Endothelial cell of umbilical vein (primary cell): ENCODE measurements at regions not wholly inside any gene's neighbourhood (a gene's known extent, or its start where the extent isn't known, plus 50 kb on each side); places are given as distances from the start of the nearest gene placed in this dataset.

Experiments used
- BruUV-seq: library from RNA; stranded (reverse); fragments of 400-500 nt; replicated peaks from 2 replicates; lab custom pipeline; 2021; lab: Mats Ljungman, UMichigan
- CTCF ChIA-PET: fragments of 300-600, 350-600 bp; sonication (Branson Sonifier 250); formaldehyde crosslinking; loops from one replicate; lab custom pipeline; 2021; ENCODE audit warnings: antibody characterized with exemption, inconsistent platforms; lab: Charles Lee
- POLR2A ChIA-PET: fragments of 300-600, 350-600 bp; sonication (Branson Sonifier 250); formaldehyde crosslinking; loops from one replicate; lab custom pipeline; 2021; ENCODE audit warnings: antibody characterized with exemption, inconsistent platforms; lab: Charles Lee
- DNase-seq: peaks from one replicate; pipeline ENCODE4 v3.0.0-alpha.2; 2011; ENCODE audit warnings: low read depth, low spot score
- FAIRE-seq: peaks from 2 replicates; lab custom pipeline; 2011; peaks lifted over from hg19 to GRCh38; lab: Jason Lieb, UNC
- H2AFZ ChIP-seq: 2 replicates; pipeline ENCODE4 v1.6.0; 2012; ENCODE audit warnings: low read depth, low read length, control low read depth, inconsistent platforms
- H3K27ac ChIP-seq: 2 replicates; pipeline ENCODE4 v1.5.1; 2011; ENCODE audit warnings: low read depth, mild to moderate bottlenecking, control low read depth, low read length, moderate library complexity; ENCODE audit not compliant: insufficient read depth
- H3K27me3 ChIP-seq, 2 experiments: 2 replicates each; pipeline versions ENCODE4 v1.6.0 to v1.6.1; 2011; ENCODE audit warnings: low read length in 2 of 2, mixed read lengths in 1 of 2; ENCODE audit not compliant: control insufficient read depth in 2 of 2, insufficient read depth in 2 of 2
- H3K36me3 ChIP-seq, 2 experiments: 2 replicates in 1 of 2; 3 replicates in 1 of 2; pipeline ENCODE4 v1.5.1; 2011; ENCODE audit warnings: low read length in 2 of 2, mild to moderate bottlenecking in 1 of 2, moderate library complexity in 1 of 2; ENCODE audit not compliant: control insufficient read depth in 2 of 2, insufficient read depth in 2 of 2; ENCODE audit errors: extremely low read depth in 1 of 2
- H3K4me1 ChIP-seq: 3 replicates; pipeline ENCODE4 v1.5.1; 2011; ENCODE audit warnings: mild to moderate bottlenecking, low read length; ENCODE audit not compliant: control insufficient read depth, insufficient read depth; ENCODE audit errors: extremely low read depth
- H3K4me2 ChIP-seq: 2 replicates; pipeline ENCODE4 v1.6.1; 2011; ENCODE audit warnings: low read length, control low read depth, mixed read lengths; ENCODE audit not compliant: insufficient read depth
- H3K4me3 ChIP-seq, 3 experiments: fragments of 200-600 bp in 1 of 3; sonication (generic), shearing (Covaris generic) in 1 of 3; replicated peaks in 1 of 3; 2 replicates each; pipeline ENCODE4 v1.5.1; 2011 to 2016; ENCODE audit warnings: control low read depth in 3 of 3, low read length in 3 of 3, mild to moderate bottlenecking in 2 of 3, inconsistent platforms in 1 of 3, low read depth in 1 of 3, moderate library complexity in 1 of 3; ENCODE audit not compliant: insufficient read depth in 1 of 3
- H3K79me2 ChIP-seq: 2 replicates; pipeline ENCODE4 v1.6.0; 2012; ENCODE audit warnings: low read length, inconsistent platforms; ENCODE audit not compliant: control insufficient read depth, insufficient read depth
- H3K9ac ChIP-seq: replicated peaks from 2 replicates; pipeline ENCODE3; 2011; ENCODE audit warnings: low read length, control low read depth; ENCODE audit not compliant: insufficient read depth; ENCODE audit errors: extremely low read depth
- H3K9me1 ChIP-seq: replicated peaks from 3 replicates; pipeline ENCODE4 v1.6.0; 2011; ENCODE audit warnings: mild to moderate bottlenecking, low read length; ENCODE audit not compliant: control insufficient read depth, insufficient read depth; ENCODE audit errors: extremely low read depth
- H3K9me3 ChIP-seq: replicated peaks from 2 replicates; pipeline ENCODE4 v1.5.1; 2012; ENCODE audit warnings: low read length, inconsistent platforms; ENCODE audit not compliant: control insufficient read depth, insufficient read depth
- H4K20me1 ChIP-seq: replicated peaks from 2 replicates; pipeline ENCODE3; 2011; ENCODE audit warnings: mild to moderate bottlenecking, low read length; ENCODE audit not compliant: control insufficient read depth, insufficient read depth; ENCODE audit errors: extremely low read depth
- FOS ChIP-seq: IDR thresholded peaks from 2 replicates; pipeline ENCODE4 v1.6.1; 2011; ENCODE audit warnings: mild to moderate bottlenecking, low read length, moderate library complexity, borderline replicate concordance; ENCODE audit not compliant: insufficient read depth
- GATA2 ChIP-seq: IDR thresholded peaks from 2 replicates; pipeline ENCODE4 v1.7.0; 2011; ENCODE audit warnings: low read depth, mild to moderate bottlenecking, moderate library complexity, mixed read lengths, low read length; ENCODE audit not compliant: insufficient read length, insufficient read depth
- JUN ChIP-seq: IDR thresholded peaks from 2 replicates; pipeline ENCODE4 v1.6.1; 2011; ENCODE audit warnings: borderline replicate concordance, low read depth; ENCODE audit not compliant: insufficient read length, insufficient read depth
- MAX ChIP-seq: IDR thresholded peaks from 2 replicates; pipeline ENCODE4 v1.6.1; 2011; ENCODE audit not compliant: insufficient read depth, insufficient read length
- MYC ChIP-seq: IDR thresholded peaks from one replicate; pipeline ENCODE4 v1.6.1; 2011; ENCODE audit warnings: mild to moderate bottlenecking, low read depth, low read length
- POLR2A ChIP-seq: IDR thresholded peaks from 2 replicates; pipeline ENCODE4 v1.6.1; 2012; ENCODE audit warnings: low read depth, mild to moderate bottlenecking, control low read depth, low read length
- POLR2AphosphoS5 ChIP-seq: IDR thresholded peaks from 2 replicates; pipeline ENCODE4 v1.6.1; 2012; ENCODE audit warnings: low read depth, mild to moderate bottlenecking, control low read depth, low read length, moderate library complexity; ENCODE audit not compliant: insufficient read depth
- dilution Hi-C: fragments of 300-500 bp; cut with MboI; formaldehyde crosslinking; loops from one replicate; pipeline ENCODE4 v1.15.0; 2019; ENCODE audit warnings: low sequenced_read_pairs; ENCODE audit not compliant: extremely low pct_ligation_motif_present
- intact Hi-C: fragments of 100-400 bp; cut with micrococcal nuclease; formaldehyde crosslinking; loops from one replicate; pipeline ENCODE4 v1.10.0; 2022
- TF ChIP-seq, protein P1 (sequence below), 2 donors: IDR thresholded peaks; 1 replicate in 1 of 2; 2 replicates in 1 of 2; pipeline ENCODE4 v1.5.1; 2011; ENCODE audit warnings: low read length in 2 of 2, mild to moderate bottlenecking in 2 of 2, moderate library complexity in 2 of 2, control low read depth in 1 of 2, inconsistent platforms in 1 of 2, low read depth in 1 of 2; ENCODE audit not compliant: insufficient read depth in 1 of 2; ENCODE audit errors: extremely low read depth in 1 of 2

- no peaks in the 10 kb centered on the region for H4K20me1 ChIP-seq
- no peaks in the 10 kb centered on the region for H3K9me3 ChIP-seq
- H2AFZ ChIP-seq = peak overlapping the region; percentile 5
- no peaks in the 10 kb centered on the region for H3K79me2 ChIP-seq
- H3K36me3 ChIP-seq = no peaks in the 10 kb centered on the region
- H3K9me1 ChIP-seq = no peaks in the 10 kb centered on the region
- DNase-seq (peak; percentile 88), FAIRE-seq (peak; percentile 86)
- peak overlapping the region; percentile 39 for H3K9ac ChIP-seq
- H3K4me2 ChIP-seq = peak overlapping the region; percentile 70
- no peaks in the 10 kb centered on the region for H3K27me3 ChIP-seq
- ChIA-PET CTCF (interaction anchor here (1.0 to 5.7 kb wide), 17 partner anchors 8 to 266 kb away, joined by 3 to 44 read pairs (median 5); partner anchors contain the start of gene ARHGAP29), POLR2A (interaction anchor here (0.7 to 2.5 kb wide), 5 partner anchors 18 to 62 kb away, joined by 3 to 23 read pairs (median 4); partner anchors contain the start of gene ARHGAP29)
- intact Hi-C loops = loop anchor here (1.0 kb wide), 2 partner anchors 19 to 25 kb away; no protein-coding TSS in a partner anchor
- no peak overlapping the region for H3K4me3 ChIP-seq
- peak overlapping the region; percentile 70 for H3K27ac ChIP-seq
- H3K4me1 ChIP-seq = peaks cover 81% of the 10 kb centered on the region
- BruUV-seq = TSS peak; percentile 69
- TF ChIP-seq FOS (peak; percentile 77), JUN (peak; percentile 92), MYC (no peak), POLR2AphosphoS5 (peak; percentile 49), POLR2A (no peak)
- dilution Hi-C loops = no loop called here
These were observed 62.5 kb upstream of the ARHGAP29 start for GRCh38 chr1:94299627-94300553.

DNA sequence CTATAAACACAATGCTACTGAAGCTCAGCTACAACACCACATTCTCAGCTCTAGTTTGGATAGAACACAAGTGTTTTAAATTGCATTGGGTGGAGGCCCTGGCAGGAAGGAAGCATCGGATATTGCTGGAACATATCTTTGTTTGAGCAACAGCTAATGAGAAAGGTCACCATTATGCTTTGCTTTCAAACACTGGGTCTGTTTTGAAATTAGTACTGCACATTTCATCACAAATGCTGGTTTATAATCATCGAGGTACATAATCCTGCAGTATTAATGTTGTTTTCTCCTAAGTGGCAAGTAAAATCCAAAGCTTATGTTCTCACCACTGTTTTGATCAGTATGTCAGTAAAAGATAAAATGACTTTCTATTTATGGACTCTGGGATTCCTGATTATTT, 61.5 kb upstream of the ARHGAP29 start:
- POLR2A ChIA-PET = interaction anchor here (0.7 to 2.5 kb wide), 4 partner anchors 19 to 61 kb away, joined by 3 to 23 read pairs (median 4); partner anchors contain the start of gene ARHGAP29
- TF ChIP-seq POLR2A = peak; percentile 25
- TF ChIP-seq FOS = no peak
- no peak for TF ChIP-seq MYC
- peak; percentile 48 for TF ChIP-seq GATA2
- peak; percentile 57 for TF ChIP-seq POLR2AphosphoS5
- no peak for TF ChIP-seq MAX
- TF ChIP-seq, protein P1, sequence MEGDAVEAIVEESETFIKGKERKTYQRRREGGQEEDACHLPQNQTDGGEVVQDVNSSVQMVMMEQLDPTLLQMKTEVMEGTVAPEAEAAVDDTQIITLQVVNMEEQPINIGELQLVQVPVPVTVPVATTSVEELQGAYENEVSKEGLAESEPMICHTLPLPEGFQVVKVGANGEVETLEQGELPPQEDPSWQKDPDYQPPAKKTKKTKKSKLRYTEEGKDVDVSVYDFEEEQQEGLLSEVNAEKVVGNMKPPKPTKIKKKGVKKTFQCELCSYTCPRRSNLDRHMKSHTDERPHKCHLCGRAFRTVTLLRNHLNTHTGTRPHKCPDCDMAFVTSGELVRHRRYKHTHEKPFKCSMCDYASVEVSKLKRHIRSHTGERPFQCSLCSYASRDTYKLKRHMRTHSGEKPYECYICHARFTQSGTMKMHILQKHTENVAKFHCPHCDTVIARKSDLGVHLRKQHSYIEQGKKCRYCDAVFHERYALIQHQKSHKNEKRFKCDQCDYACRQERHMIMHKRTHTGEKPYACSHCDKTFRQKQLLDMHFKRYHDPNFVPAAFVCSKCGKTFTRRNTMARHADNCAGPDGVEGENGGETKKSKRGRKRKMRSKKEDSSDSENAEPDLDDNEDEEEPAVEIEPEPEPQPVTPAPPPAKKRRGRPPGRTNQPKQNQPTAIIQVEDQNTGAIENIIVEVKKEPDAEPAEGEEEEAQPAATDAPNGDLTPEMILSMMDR (IDR thresholded peaks at IDR 0.05; ENCODE audit: extremely low read depth in 1 of 2, insufficient read depth in 1 of 2, low read depth in 1 of 2, low read length in 2 of 2) = no peak
- peak; percentile 5 for TF ChIP-seq JUN
- CTCF ChIA-PET = interaction anchor here (1.0 to 5.7 kb wide), 14 partner anchors 9 to 265 kb away, joined by 3 to 44 read pairs (median 5); partner anchors contain the start of gene ARHGAP29
- intact Hi-C loops (no loop called here), dilution Hi-C loops (no loop called here)
- H3K4me1 ChIP-seq = peaks cover 71% of the 10 kb centered on the region
- no peaks in the 10 kb centered on the region for H3K79me2 ChIP-seq
- H3K4me3 ChIP-seq = no peak overlapping the region
- H2AFZ ChIP-seq = no peak overlapping the region
- H3K9me3 ChIP-seq = no peaks in the 10 kb centered on the region
- no peaks in the 10 kb centered on the region for H3K9me1 ChIP-seq
- FAIRE-seq (peak; percentile 47), DNase-seq (peak; percentile 74)
- peak overlapping the region; percentile 70 for H3K4me2 ChIP-seq
- H3K36me3 ChIP-seq = no peaks in the 10 kb centered on the region
- peak overlapping the region; percentile 70 for H3K27ac ChIP-seq
- H3K27me3 ChIP-seq = no peaks in the 10 kb centered on the region
- peak overlapping the region; percentile 39 for H3K9ac ChIP-seq
- no TSS peak for BruUV-seq
- no peaks in the 10 kb centered on the region for H4K20me1 ChIP-seq
